HPDE6-E6E7 (cell line): ENCODE measurements at regions not wholly inside any gene's neighbourhood (a gene's known extent, or its start where the extent isn't known, plus 50 kb on each side); places are given as distances from the start of the nearest gene placed in this dataset.

ENCODE experiments used
- DNase-seq: peaks from one replicate; pipeline ENCODE4 v3.0.0; 2011; ENCODE audit warnings: missing footprints; ENCODE audit errors: extremely low spot score

GRCh38 chr12:105924526-105925208 lies 214.1 kb downstream of the NUAK1 start:
- DNase-seq = no peak

GRCh38 chr12:105927564-105927963 lies 211.2 kb downstream of the NUAK1 start:
- DNase-seq = no peak

- peak; percentile 89 for DNase-seq
These were observed 210.3 kb downstream of the NUAK1 start for GRCh38 chr12:105928436-105928835.

- no peak for DNase-seq
These were observed 209.6 kb downstream of the NUAK1 start for GRCh38 chr12:105929192-105929591.

GRCh38 chr12:105930557-105931503 lies 207.9 kb downstream of the NUAK1 start:
- DNase-seq = no peak

- no peak for DNase-seq
These were observed 206.8 kb downstream of the NUAK1 start for GRCh38 chr12:105931762-105932570.

GRCh38 chr12:105933671-105934665 lies 204.8 kb downstream of the NUAK1 start:
- peak; percentile 80 for DNase-seq

- no peak for DNase-seq
These were observed 203.6 kb downstream of the NUAK1 start for GRCh38 chr12:105935106-105935505.

GRCh38 chr12:105935981-105936380 lies 202.8 kb downstream of the NUAK1 start:
- no peak for DNase-seq

GRCh38 chr12:105936496-105936895 lies 202.3 kb downstream of the NUAK1 start:
- no peak for DNase-seq

- DNase-seq = no peak
These were observed 201.7 kb downstream of the NUAK1 start for GRCh38 chr12:105937009-105937408.

GRCh38 chr12:105939181-105939721 lies 199.5 kb downstream of the NUAK1 start:
- DNase-seq = no peak

- DNase-seq = no peak
These were observed 196.5 kb downstream of the NUAK1 start for GRCh38 chr12:105942281-105942680.

GRCh38 chr12:105943525-105943924 lies 195.2 kb downstream of the NUAK1 start:
- no peak for DNase-seq

GRCh38 chr12:105944628-105945027 lies 194.1 kb downstream of the NUAK1 start:
- DNase-seq = no peak

GRCh38 chr12:105945880-105946279 lies 192.9 kb downstream of the NUAK1 start:
- no peak for DNase-seq

- no peak for DNase-seq
These were observed 192.3 kb downstream of the NUAK1 start for GRCh38 chr12:105946493-105946901.

GRCh38 chr12:105947906-105948305 lies 190.8 kb downstream of the NUAK1 start:
- DNase-seq = no peak

- DNase-seq = no peak
These were observed 190.4 kb downstream of the NUAK1 start for GRCh38 chr12:105948331-105948730.

- DNase-seq = no peak
These were observed 189.4 kb downstream of the NUAK1 start for GRCh38 chr12:105949391-105949790.

GRCh38 chr12:105951732-105952131 lies 187.0 kb downstream of the NUAK1 start:
- no peak for DNase-seq
